A673 (cell line): ENCODE measurements at regions not wholly inside any gene's neighbourhood (a gene's known extent, or its start where the extent isn't known, plus 50 kb on each side); places are given as distances from the start of the nearest gene placed in this dataset.

Experiments used
- BruUV-seq: library from RNA; stranded (reverse); fragments of 400-500 nt; replicated peaks from 2 replicates; lab custom pipeline; 2021; lab: Mats Ljungman, UMichigan
- CTCF ChIA-PET: fragments of 300-600 bp; sonication (Branson Sonifier 250); formaldehyde crosslinking; loops from one replicate; lab custom pipeline; 2022; ENCODE audit warnings: antibody characterized with exemption; lab: Charles Lee
- POLR2A ChIA-PET: fragments of 300-600 bp; sonication (Branson Sonifier 250); formaldehyde crosslinking; loops from one replicate; lab custom pipeline; 2022; ENCODE audit warnings: antibody characterized with exemption; ENCODE audit not compliant: low non-redundant PET; lab: Charles Lee
- DNase-seq: peaks from one replicate; pipeline ENCODE4 v3.0.0-alpha.2; 2015; ENCODE audit warnings: low spot score
- H3K27ac ChIP-seq: fragments of 200-600 bp; sonication (generic); 2 replicates; pipeline ENCODE4 v1.5.1; 2016; ENCODE audit warnings: mixed run types, low read depth, mild to moderate bottlenecking, mixed read lengths, antibody characterized with exemption, low read length; ENCODE audit not compliant: poor library complexity, severe bottlenecking
- H3K27me3 ChIP-seq: fragments of 200-600 bp; sonication (generic); replicated peaks from 2 replicates; pipeline ENCODE4 v1.6.1; 2017; ENCODE audit warnings: mixed run types, low read depth, mild to moderate bottlenecking, mixed read lengths, antibody characterized with exemption, low read length; ENCODE audit not compliant: insufficient read depth, poor library complexity
- H3K36me3 ChIP-seq: fragments of 200-600 bp; sonication (generic); 2 replicates; pipeline ENCODE4 v1.6.1; 2016; ENCODE audit warnings: mixed run types, mild to moderate bottlenecking, mixed read lengths, antibody characterized with exemption, low read length; ENCODE audit not compliant: insufficient read depth, poor library complexity, severe bottlenecking
- H3K4me1 ChIP-seq: fragments of 200-600 bp; sonication (generic); 2 replicates; pipeline ENCODE4 v1.6.1; 2017; ENCODE audit warnings: mixed run types, mild to moderate bottlenecking, mixed read lengths, antibody characterized with exemption, low read length; ENCODE audit not compliant: insufficient read depth, poor library complexity, severe bottlenecking
- H3K4me3 ChIP-seq: fragments of 200-600 bp; sonication (generic); 2 replicates; pipeline ENCODE4 v1.5.1; 2016; ENCODE audit warnings: low read depth, mixed run types, mild to moderate bottlenecking, mixed read lengths, low read length; ENCODE audit not compliant: poor library complexity, severe bottlenecking
- H3K9me3 ChIP-seq: fragments of 200-600 bp; sonication (generic); 2 replicates; pipeline ENCODE4 v1.6.1; 2016; ENCODE audit warnings: mixed run types, low read depth, mild to moderate bottlenecking, mixed read lengths, antibody characterized with exemption, low read length; ENCODE audit not compliant: poor library complexity, severe bottlenecking
- CTCF ChIP-seq: fragments of 300-800, 200-600 bp; sonication (generic); conservative IDR thresholded peaks from 2 replicates; pipeline ENCODE4 v1.5.1; 2017; ENCODE audit warnings: low read depth, mild to moderate bottlenecking, antibody characterized with exemption, low read length, moderate library complexity, mixed read lengths
- EZH2 ChIP-seq: fragments of 200-600 bp; sonication (generic); IDR thresholded peaks from 2 replicates; pipeline ENCODE4 v1.6.1; 2017; ENCODE audit warnings: borderline replicate concordance, low read depth, mild to moderate bottlenecking, mixed read lengths, antibody characterized with exemption, low read length; ENCODE audit not compliant: poor library complexity, severe bottlenecking
- intact Hi-C: fragments of 100-400 bp; cut with micrococcal nuclease; formaldehyde crosslinking; loops from one replicate; pipeline ENCODE4 v1.10.0; 2022; ENCODE audit not compliant: unreplicated experiment

DNA sequence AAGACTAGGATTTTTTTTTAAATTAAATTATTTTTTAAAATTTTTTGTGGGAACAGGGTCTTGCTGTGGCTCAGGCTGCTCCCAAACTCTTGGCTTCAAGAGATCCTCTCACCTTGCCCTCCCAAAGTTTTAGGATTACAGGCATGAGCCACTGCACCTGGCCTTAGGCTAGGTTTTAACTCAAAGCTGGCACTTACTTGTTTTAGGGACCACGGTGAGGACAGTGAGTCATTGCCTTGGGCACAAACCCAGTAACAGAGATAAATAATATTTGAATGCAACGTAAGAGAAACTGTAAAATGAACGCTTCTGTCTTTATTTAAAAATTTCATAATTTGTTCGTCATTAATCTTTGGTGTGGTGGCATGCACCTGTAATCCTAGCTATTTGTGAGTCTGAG lies 96.6 kb downstream of the GATA3 start:
- Histone ChIP-seq H3K27ac (no peak overlapping the region), H3K36me3 (no peaks in the 10 kb centered on the region), H3K27me3 (no peaks in the 10 kb centered on the region), H3K4me3 (no peak overlapping the region), H3K4me1 (no peaks in the 10 kb centered on the region), H3K9me3 (no peaks in the 10 kb centered on the region)
- intact Hi-C loops = no loop called here
- ChIA-PET CTCF (no interaction called here), POLR2A (interaction anchor here (0.6 kb wide), 1 partner anchor 203 kb away, joined by 5 read pairs; no protein-coding TSS in a partner anchor)
- BruUV-seq = no TSS peak
- DNase-seq = no peak
- TF ChIP-seq EZH2 (no peak), CTCF (no peak)

DNA sequence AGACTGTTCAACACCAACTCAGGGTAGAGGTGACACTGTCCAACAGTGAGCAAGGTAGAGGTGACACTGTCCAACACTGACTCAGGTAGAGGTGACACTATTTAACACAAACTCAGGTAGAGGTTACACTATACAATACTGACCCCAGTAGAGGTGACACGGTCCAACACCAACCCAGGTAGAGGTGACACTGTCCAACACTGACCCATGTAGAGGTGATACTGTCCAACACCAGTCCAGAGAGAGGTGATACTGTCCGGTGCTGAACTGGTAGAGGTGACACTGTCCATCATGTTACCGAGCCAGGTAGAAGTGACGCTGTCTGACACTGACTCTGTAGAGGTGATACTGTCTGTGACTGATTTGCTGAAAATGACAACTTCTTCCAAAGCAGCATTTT lies 102.4 kb downstream of the GATA3 start:
- H3K9me3 ChIP-seq = no peaks in the 10 kb centered on the region
- POLR2A ChIA-PET = no interaction called here
- no TSS peak for BruUV-seq
- TF ChIP-seq EZH2 = no peak
- no peak for TF ChIP-seq CTCF
- no peak overlapping the region for H3K4me3 ChIP-seq
- DNase-seq = no peak
- H3K36me3 ChIP-seq = no peaks in the 10 kb centered on the region
- no peak overlapping the region for H3K27ac ChIP-seq
- intact Hi-C loops = no loop called here
- no peaks in the 10 kb centered on the region for H3K4me1 ChIP-seq
- no peaks in the 10 kb centered on the region for H3K27me3 ChIP-seq
- CTCF ChIA-PET = no interaction called here

GRCh38 chr10:8158193-8159071 lies 103.9 kb downstream of the GATA3 start:
- Histone ChIP-seq H3K4me3 (no peak overlapping the region), H3K36me3 (no peaks in the 10 kb centered on the region), H3K9me3 (no peaks in the 10 kb centered on the region), H3K27ac (no peak overlapping the region), H3K27me3 (no peaks in the 10 kb centered on the region), H3K4me1 (no peaks in the 10 kb centered on the region)
- intact Hi-C loops = no loop called here
- no peak for DNase-seq
- BruUV-seq = no TSS peak
- ChIA-PET POLR2A (no interaction called here), CTCF (no interaction called here)
- TF ChIP-seq EZH2 = no peak
